ENCODE measurements at regions not wholly inside any gene's neighbourhood (a gene's known extent, or its start where the extent isn't known, plus 50 kb on each side); places are given as distances from the start of the nearest gene placed in this dataset.

GRCh38 chr20:52524861-52525260 is 333.3 kb upstream of the ZFP64 start:
- no peak overlapping the region for H3K4me3 ChIP-seq
- DNase-seq (ENCODE audit: low read depth in 1 of 2, low spot score in 1 of 2): no peak
- H3K4me1 ChIP-seq (ENCODE audit: low read depth): no peaks in the 10 kb centered on the region
- no peaks in the 10 kb centered on the region for H3K36me3 ChIP-seq
- TF ChIP-seq, protein P1, sequence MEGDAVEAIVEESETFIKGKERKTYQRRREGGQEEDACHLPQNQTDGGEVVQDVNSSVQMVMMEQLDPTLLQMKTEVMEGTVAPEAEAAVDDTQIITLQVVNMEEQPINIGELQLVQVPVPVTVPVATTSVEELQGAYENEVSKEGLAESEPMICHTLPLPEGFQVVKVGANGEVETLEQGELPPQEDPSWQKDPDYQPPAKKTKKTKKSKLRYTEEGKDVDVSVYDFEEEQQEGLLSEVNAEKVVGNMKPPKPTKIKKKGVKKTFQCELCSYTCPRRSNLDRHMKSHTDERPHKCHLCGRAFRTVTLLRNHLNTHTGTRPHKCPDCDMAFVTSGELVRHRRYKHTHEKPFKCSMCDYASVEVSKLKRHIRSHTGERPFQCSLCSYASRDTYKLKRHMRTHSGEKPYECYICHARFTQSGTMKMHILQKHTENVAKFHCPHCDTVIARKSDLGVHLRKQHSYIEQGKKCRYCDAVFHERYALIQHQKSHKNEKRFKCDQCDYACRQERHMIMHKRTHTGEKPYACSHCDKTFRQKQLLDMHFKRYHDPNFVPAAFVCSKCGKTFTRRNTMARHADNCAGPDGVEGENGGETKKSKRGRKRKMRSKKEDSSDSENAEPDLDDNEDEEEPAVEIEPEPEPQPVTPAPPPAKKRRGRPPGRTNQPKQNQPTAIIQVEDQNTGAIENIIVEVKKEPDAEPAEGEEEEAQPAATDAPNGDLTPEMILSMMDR (IDR thresholded peaks at IDR 0.05; ENCODE audit: low read depth, low read length): no peak
- H3K9me3 ChIP-seq (ENCODE audit: low read depth): peaks cover 4% of the 10 kb centered on the region
- H3K27ac ChIP-seq: no peak overlapping the region
- H3K27me3 ChIP-seq: no peaks in the 10 kb centered on the region

- H3K27me3 ChIP-seq: no peaks in the 10 kb centered on the region
- H3K27ac ChIP-seq: no peak overlapping the region
- TF ChIP-seq, protein P1 (IDR thresholded peaks at IDR 0.05; ENCODE audit: low read depth, low read length): no peak
- no peaks in the 10 kb centered on the region for H3K4me1 ChIP-seq (ENCODE audit: low read depth)
- H3K4me3 ChIP-seq: no peak overlapping the region
- H3K36me3 ChIP-seq: no peaks in the 10 kb centered on the region
- no peak for DNase-seq (ENCODE audit: low read depth in 1 of 2, low spot score in 1 of 2)
- peaks cover 4% of the 10 kb centered on the region for H3K9me3 ChIP-seq (ENCODE audit: low read depth)
These were observed 327.2 kb upstream of the ZFP64 start for GRCh38 chr20:52518735-52519134.

DNA sequence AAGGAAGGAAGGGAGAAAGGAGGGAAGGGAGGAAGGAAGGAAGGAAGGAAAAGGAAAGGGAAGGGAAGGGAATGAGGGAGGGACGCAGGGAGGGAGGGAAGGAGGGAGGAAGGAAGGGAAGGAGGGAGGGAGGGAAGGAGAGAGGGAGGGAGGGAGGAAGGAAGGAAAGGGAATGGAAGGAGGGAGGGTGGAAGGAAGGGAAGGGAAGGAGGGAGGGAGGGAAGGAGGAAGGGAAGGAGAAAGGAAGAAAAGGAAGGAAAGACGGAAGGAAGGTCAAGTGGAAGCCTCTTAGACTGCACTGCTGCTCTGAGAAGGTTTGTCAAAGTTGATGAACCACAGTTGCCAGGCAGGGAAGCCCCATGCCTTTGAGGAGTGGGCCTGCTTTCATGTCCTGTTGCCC is 324.3 kb upstream of the ZFP64 start:
- Histone ChIP-seq H3K4me3 (no peak overlapping the region), H3K27ac (no peak overlapping the region), H3K4me1 (ENCODE audit: low read depth) (no peaks in the 10 kb centered on the region), H3K9me3 (ENCODE audit: low read depth) (no peaks in the 10 kb centered on the region), H3K27me3 (no peaks in the 10 kb centered on the region), H3K36me3 (no peaks in the 10 kb centered on the region)
- TF ChIP-seq, protein P1 (IDR thresholded peaks at IDR 0.05; ENCODE audit: low read depth, low read length): no peak
- DNase-seq (ENCODE audit: low read depth in 1 of 2, low spot score in 1 of 2): no peak

GRCh38 chr20:52500157-52500556 is 308.6 kb upstream of the ZFP64 start:
- Histone ChIP-seq H3K36me3 (no peaks in the 10 kb centered on the region), H3K4me1 (ENCODE audit: low read depth) (no peaks in the 10 kb centered on the region), H3K4me3 (no peak overlapping the region), H3K27ac (no peak overlapping the region), H3K27me3 (no peaks in the 10 kb centered on the region), H3K9me3 (ENCODE audit: low read depth) (no peaks in the 10 kb centered on the region)
- no peak for DNase-seq (ENCODE audit: low read depth in 1 of 2, low spot score in 1 of 2)
- TF ChIP-seq, protein P1 (IDR thresholded peaks at IDR 0.05; ENCODE audit: low read depth, low read length): no peak

DNA sequence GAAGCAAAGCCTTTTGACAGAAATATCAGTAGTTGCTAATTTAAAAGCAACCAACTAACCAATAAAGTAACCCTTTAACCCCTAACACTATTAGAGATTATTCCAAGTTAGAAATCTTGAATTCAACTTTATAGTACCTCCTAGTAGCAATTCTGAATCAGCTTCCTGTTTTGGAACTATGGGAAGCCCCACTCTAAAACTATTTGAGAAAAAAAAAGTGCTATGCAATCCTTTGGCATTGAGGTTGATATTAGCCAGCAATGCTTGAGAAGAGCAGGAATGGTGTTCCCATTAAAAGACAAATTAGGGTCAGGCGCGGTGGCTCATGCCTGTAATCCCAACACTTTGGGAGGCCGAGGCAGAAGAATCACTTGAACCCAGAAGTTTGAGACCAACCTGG is 306.2 kb upstream of the ZFP64 start:
- Histone ChIP-seq H3K4me3 (no peak overlapping the region), H3K4me1 (ENCODE audit: low read depth) (peaks cover 12% of the 10 kb centered on the region), H3K27ac (no peak overlapping the region), H3K27me3 (no peaks in the 10 kb centered on the region), H3K9me3 (ENCODE audit: low read depth) (no peaks in the 10 kb centered on the region), H3K36me3 (no peaks in the 10 kb centered on the region)
- TF ChIP-seq, protein P1 (IDR thresholded peaks at IDR 0.05; ENCODE audit: low read depth, low read length): no peak
- DNase-seq (ENCODE audit: low read depth in 1 of 2, low spot score in 1 of 2): peak in 1 of 2 donors; percentile 55

DNA sequence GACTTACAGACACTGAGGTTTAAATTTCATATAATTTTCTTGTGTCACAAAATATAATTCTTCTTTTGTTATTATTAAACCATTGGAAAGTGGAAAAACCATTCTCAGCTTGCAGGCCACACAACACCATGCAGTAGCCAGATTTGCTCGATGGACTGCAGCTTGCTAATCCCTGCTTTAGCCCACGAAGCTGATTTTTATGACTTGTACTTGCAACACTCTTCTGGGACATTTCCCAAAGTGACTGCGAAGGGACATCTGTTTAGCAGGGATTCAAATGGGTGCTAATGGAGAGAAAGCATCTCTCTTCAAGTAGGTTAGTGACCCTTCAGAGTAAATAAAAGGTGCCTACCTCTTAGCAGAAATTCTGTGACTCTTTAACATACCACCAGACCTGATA is 304.6 kb upstream of the ZFP64 start:
- TF ChIP-seq, protein P1 (IDR thresholded peaks at IDR 0.05; ENCODE audit: low read depth, low read length): no peak
- peaks cover 18% of the 10 kb centered on the region for H3K4me1 ChIP-seq (ENCODE audit: low read depth)
- H3K36me3 ChIP-seq: no peaks in the 10 kb centered on the region
- no peak overlapping the region for H3K4me3 ChIP-seq
- no peak for DNase-seq (ENCODE audit: low read depth in 1 of 2, low spot score in 1 of 2)
- H3K9me3 ChIP-seq (ENCODE audit: low read depth): no peaks in the 10 kb centered on the region
- H3K27me3 ChIP-seq: no peaks in the 10 kb centered on the region
- no peak overlapping the region for H3K27ac ChIP-seq

Measured in cardiac muscle cell (in vitro differentiated cells and primary cell).